Spleen (tissue), 7 donors: ENCODE measurements at regions not wholly inside any gene's neighbourhood (a gene's known extent, or its start where the extent isn't known, plus 50 kb on each side); places are given as distances from the start of the nearest gene placed in this dataset.

Experiments used
- CTCF ChIP-seq, 11 experiments: fragments of 200-600 bp in 7 of 11; fragments of 450-650 bp in 4 of 11; sonication (generic) in 4 of 11; IDR thresholded peaks in 8 of 11; conservative IDR thresholded peaks in 3 of 11; 1 replicate in 7 of 11; 2 replicates in 4 of 11; pipeline versions ENCODE4 v1.4.0 to v1.8.0; 2016 to 2021; ENCODE audit warnings: antibody characterized with exemption in 11 of 11, inconsistent platforms in 4 of 11, mild to moderate bottlenecking in 1 of 11
- POLR2A ChIP-seq, 3 donors: fragments of 450-650 bp; IDR thresholded peaks; one replicate each; pipeline ENCODE4 v1.5.1; 2017; ENCODE audit warnings: antibody characterized with exemption in 3 of 3, mild to moderate bottlenecking in 1 of 3
- POLR2AphosphoS5 ChIP-seq, 3 donors: sonication (generic); formaldehyde crosslinking; IDR thresholded peaks; one replicate each; pipeline ENCODE4 v1.5.1; 2017; ENCODE audit warnings: antibody characterized with exemption in 3 of 3
- donor health status: DM: no; HTN: no; CAD: no; lungs with moderate emphysema.
- donor health status: DM: no; HTN: no; CAD: no.
- donor health status: DM: no; HTN: no; CAD: no.

- TF ChIP-seq CTCF (IDR thresholded peaks at IDR 0.05 in 8 of 11, conservative IDR thresholded peaks at IDR 0.05 in 3 of 11) (no peak), POLR2AphosphoS5 (IDR thresholded peaks at IDR 0.05) (no peak), POLR2A (IDR thresholded peaks at IDR 0.05) (no peak)
Observed at GRCh38 chr18:75762758-75763157, 335.3 kb upstream of the SMIM21 start.
